Tibial nerve (tissue), 4 donors: ENCODE measurements at regions not wholly inside any gene's neighbourhood (a gene's known extent, or its start where the extent isn't known, plus 50 kb on each side); places are given as distances from the start of the nearest gene placed in this dataset.

Experiments
- DNase-seq, 2 donors: peaks; one replicate each; pipeline ENCODE4 v3.0.0-alpha.2; 2019; ENCODE audit warnings: low spot score in 2 of 2
- H3K27ac ChIP-seq, 4 donors: fragments of 200-600 bp; sonication (generic) in 3 of 4; one replicate each; pipeline ENCODE4 v1.5.1; 2017 to 2019; ENCODE audit warnings: mild to moderate bottlenecking in 1 of 4
- H3K27me3 ChIP-seq, 2 donors: fragments of 200-600 bp; sonication (generic) in 1 of 2; one replicate each; pipeline versions ENCODE4 v1.5.1 to v1.6.0; 2017 to 2019
- H3K36me3 ChIP-seq, 3 donors: fragments of 200-600 bp; sonication (generic); one replicate each; pipeline ENCODE4 v1.5.1; 2018 to 2019
- H3K4me1 ChIP-seq, 4 donors: fragments of 200-600 bp; sonication (generic) in 3 of 4; one replicate each; pipeline ENCODE4 v1.5.1; 2017 to 2019
- H3K4me3 ChIP-seq, 4 donors: fragments of 200-600 bp; sonication (generic) in 3 of 4; one replicate each; pipeline ENCODE4 v1.5.1; 2017 to 2019; ENCODE audit warnings: mild to moderate bottlenecking in 1 of 4, moderate library complexity in 1 of 4
- H3K9me3 ChIP-seq, 4 donors: fragments of 200-600 bp; sonication (generic) in 3 of 4; one replicate each; pipeline ENCODE4 v1.5.1; 2017 to 2019
- EP300 ChIP-seq, 2 donors: sonication (generic); formaldehyde crosslinking; IDR thresholded peaks; one replicate each; pipeline ENCODE4 v1.6.1; 2017; ENCODE audit warnings: antibody characterized with exemption in 2 of 2, mild to moderate bottlenecking in 1 of 2
- POLR2A ChIP-seq, 2 donors: fragments of 450-650 bp; IDR thresholded peaks; one replicate each; pipeline ENCODE4 v1.6.1; 2017; ENCODE audit warnings: antibody characterized with exemption in 2 of 2, mild to moderate bottlenecking in 2 of 2, moderate library complexity in 2 of 2
- WGBS, 2 donors: methylation state at CpG; one replicate each; pipeline ENCODE4 v1.1.5; 2018; 5-methylcytosine and 5-hydroxymethylcytosine counted together
- TF ChIP-seq, protein P1 (sequence below), 5 experiments: fragments of 200-600 bp in 3 of 5; fragments of 450-650 bp in 2 of 5; sonication (generic) in 3 of 5; IDR thresholded peaks; one replicate each; pipeline ENCODE4 v1.5.1; 2016 to 2019; ENCODE audit warnings: antibody characterized with exemption in 5 of 5, mild to moderate bottlenecking in 3 of 5, moderate library complexity in 2 of 5

DNA sequence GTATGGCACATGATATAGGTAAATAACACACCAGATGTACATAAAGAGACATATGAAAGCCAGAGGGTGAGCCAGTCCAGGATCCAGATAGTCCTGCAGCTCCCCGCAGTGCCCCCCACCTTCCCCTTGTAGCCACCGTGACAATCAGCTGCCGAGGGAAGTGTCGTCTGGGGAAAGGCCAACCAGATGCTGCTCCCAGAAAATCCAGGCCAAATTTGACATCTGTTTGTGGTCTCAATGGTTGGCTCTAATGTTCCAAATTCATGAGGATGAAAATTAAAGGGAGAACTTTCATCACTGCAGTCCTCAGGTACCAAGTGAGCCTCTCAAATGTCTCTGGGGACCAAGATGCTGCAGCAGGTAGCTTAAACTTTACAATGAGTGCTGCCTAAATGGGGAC, 210.3 kb downstream of the PTEN start:
- Histone ChIP-seq H3K4me1 (peaks cover 0 to 10% (median 0%) of the 10 kb centered on the region in 4 donors), H3K36me3 (no peaks in the 10 kb centered on the region), H3K9me3 (no peaks in the 10 kb centered on the region), H3K4me3 (no peak overlapping the region), H3K27ac (no peak overlapping the region), H3K27me3 (no peaks in the 10 kb centered on the region)
- DNase-seq: no peak
- TF ChIP-seq, protein P1, sequence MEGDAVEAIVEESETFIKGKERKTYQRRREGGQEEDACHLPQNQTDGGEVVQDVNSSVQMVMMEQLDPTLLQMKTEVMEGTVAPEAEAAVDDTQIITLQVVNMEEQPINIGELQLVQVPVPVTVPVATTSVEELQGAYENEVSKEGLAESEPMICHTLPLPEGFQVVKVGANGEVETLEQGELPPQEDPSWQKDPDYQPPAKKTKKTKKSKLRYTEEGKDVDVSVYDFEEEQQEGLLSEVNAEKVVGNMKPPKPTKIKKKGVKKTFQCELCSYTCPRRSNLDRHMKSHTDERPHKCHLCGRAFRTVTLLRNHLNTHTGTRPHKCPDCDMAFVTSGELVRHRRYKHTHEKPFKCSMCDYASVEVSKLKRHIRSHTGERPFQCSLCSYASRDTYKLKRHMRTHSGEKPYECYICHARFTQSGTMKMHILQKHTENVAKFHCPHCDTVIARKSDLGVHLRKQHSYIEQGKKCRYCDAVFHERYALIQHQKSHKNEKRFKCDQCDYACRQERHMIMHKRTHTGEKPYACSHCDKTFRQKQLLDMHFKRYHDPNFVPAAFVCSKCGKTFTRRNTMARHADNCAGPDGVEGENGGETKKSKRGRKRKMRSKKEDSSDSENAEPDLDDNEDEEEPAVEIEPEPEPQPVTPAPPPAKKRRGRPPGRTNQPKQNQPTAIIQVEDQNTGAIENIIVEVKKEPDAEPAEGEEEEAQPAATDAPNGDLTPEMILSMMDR (IDR thresholded peaks at IDR 0.05): no peak
- TF ChIP-seq POLR2A (IDR thresholded peaks at IDR 0.05): no peak
- no peak for TF ChIP-seq EP300 (IDR thresholded peaks at IDR 0.05)
- 64 to 74% methylated on average over 4 of the region's 4 CpGs for WGBS, 2 donors

GRCh38 chr10:88074971-88075370, 211.5 kb downstream of the PTEN start:
- TF ChIP-seq, protein P1 (IDR thresholded peaks at IDR 0.05): no peak
- no peak for TF ChIP-seq EP300 (IDR thresholded peaks at IDR 0.05)
- TF ChIP-seq POLR2A (IDR thresholded peaks at IDR 0.05): no peak
- Histone ChIP-seq H3K4me1 (peaks cover 0 to 17% (median under 1%) of the 10 kb centered on the region in 4 donors), H3K27ac (no peak overlapping the region), H3K36me3 (no peaks in the 10 kb centered on the region), H3K9me3 (no peaks in the 10 kb centered on the region), H3K4me3 (no peak overlapping the region), H3K27me3 (no peaks in the 10 kb centered on the region)
- no peak for DNase-seq
- WGBS, 2 donors: 91 to 92% methylated on average over 5 of the region's 5 CpGs

- H3K27ac ChIP-seq: no peak overlapping the region
- TF ChIP-seq EP300 (IDR thresholded peaks at IDR 0.05) (no peak), POLR2A (IDR thresholded peaks at IDR 0.05) (no peak)
- TF ChIP-seq, protein P1 (IDR thresholded peaks at IDR 0.05): no peak
- WGBS, 2 donors: 79 to 90% methylated on average over 10 of the region's 10 CpGs
Measured at GRCh38 chr10:88076027-88076880, 212.8 kb downstream of the PTEN start.

GRCh38 chr10:88077977-88078376, 214.6 kb downstream of the PTEN start:
- H3K9me3 ChIP-seq: no peaks in the 10 kb centered on the region
- no peak for DNase-seq
- H3K4me1 ChIP-seq: peaks cover 0 to 21% (median 4%) of the 10 kb centered on the region in 4 donors
- H3K27ac ChIP-seq: no peak overlapping the region
- H3K36me3 ChIP-seq: no peaks in the 10 kb centered on the region
- H3K4me3 ChIP-seq: no peak overlapping the region
- TF ChIP-seq, protein P1 (IDR thresholded peaks at IDR 0.05): no peak
- TF ChIP-seq POLR2A (IDR thresholded peaks at IDR 0.05) (no peak), EP300 (IDR thresholded peaks at IDR 0.05) (no peak)
- no peaks in the 10 kb centered on the region for H3K27me3 ChIP-seq
- WGBS, 2 donors: 71 to 79% methylated on average over 4 of the region's 4 CpGs

More at GRCh38 chr10:88076027-88076880, 212.8 kb downstream of the PTEN start:
- DNase-seq: no peak
- Histone ChIP-seq H3K4me1 (peaks cover 0 to 21% (median 4%) of the 10 kb centered on the region in 4 donors), H3K4me3 (no peak overlapping the region), H3K9me3 (no peaks in the 10 kb centered on the region), H3K27me3 (no peaks in the 10 kb centered on the region), H3K36me3 (no peaks in the 10 kb centered on the region)

DNA sequence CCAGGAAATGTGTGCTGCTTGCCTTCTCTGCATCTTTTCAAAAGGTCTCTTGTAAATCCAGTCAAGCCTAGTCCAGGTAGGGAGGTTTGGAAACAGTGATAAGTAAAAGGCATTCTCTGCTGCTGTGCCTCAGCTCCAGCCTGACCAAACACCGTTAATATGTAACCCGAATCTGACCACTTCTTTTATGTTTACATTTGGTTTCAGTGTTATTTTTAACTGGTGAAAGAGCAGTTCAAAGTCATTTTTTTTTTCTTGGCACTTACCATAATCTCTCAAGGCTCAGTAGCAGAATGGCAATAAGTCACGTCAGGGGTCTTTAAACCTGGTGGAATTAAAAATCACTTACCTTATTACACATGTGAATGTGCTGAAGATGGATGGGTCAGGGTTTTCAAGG, 216.8 kb downstream of the PTEN start:
- H3K36me3 ChIP-seq: no peaks in the 10 kb centered on the region
- 15 to 37% methylated on average over 3 of the region's 3 CpGs for WGBS, 2 donors
- H3K4me3 ChIP-seq: no peak overlapping the region
- TF ChIP-seq, protein P1 (IDR thresholded peaks at IDR 0.05): no peak
- TF ChIP-seq EP300 (IDR thresholded peaks at IDR 0.05): no peak
- TF ChIP-seq POLR2A (IDR thresholded peaks at IDR 0.05): no peak
- peaks cover 0 to 21% (median 4%) of the 10 kb centered on the region in 4 donors for H3K4me1 ChIP-seq
- H3K27ac ChIP-seq: no peak overlapping the region
- no peaks in the 10 kb centered on the region for H3K9me3 ChIP-seq
- no peaks in the 10 kb centered on the region for H3K27me3 ChIP-seq
- DNase-seq: no peak
